Hematopoietic multipotent progenitor cell (in vitro differentiated cells): ENCODE measurements at regions not wholly inside any gene's neighbourhood (a gene's known extent, or its start where the extent isn't known, plus 50 kb on each side); places are given as distances from the start of the nearest gene placed in this dataset.
"Not testable (repeated sequence)": the region's sequence is repeated elsewhere in the genome, so short reads cannot be mapped to it uniquely, and the experiment has no call there.

ENCODE experiments used
- DNase-seq, 3 donors: peaks; one replicate each; pipeline ENCODE4 v3.0.0-alpha.2; 2011 to 2015; ENCODE audit warnings: low read depth in 2 of 3, low spot score in 2 of 3

GRCh38 chr3:190193210-190193609, 72.5 kb upstream of the P3H2 start:
- no peak for DNase-seq

GRCh38 chr3:190192739-190193138, 72.0 kb upstream of the P3H2 start:
- DNase-seq: no peak

- DNase-seq: no peak
These were observed 71.4 kb upstream of the P3H2 start for GRCh38 chr3:190192087-190192486.

- no peak for DNase-seq
These were observed 67.5 kb upstream of the P3H2 start for GRCh38 chr3:190188197-190188596.

GRCh38 chr3:190183121-190183520, 62.4 kb upstream of the P3H2 start:
- DNase-seq: no peak

GRCh38 chr3:190182418-190183043, 61.8 kb upstream of the P3H2 start:
- DNase-seq: no peak

GRCh38 chr3:190180268-190180667, 59.6 kb upstream of the P3H2 start:
- no peak for DNase-seq

- no peak for DNase-seq
These were observed 58.1 kb upstream of the P3H2 start for GRCh38 chr3:190178779-190179178.

- not testable (repeated sequence) for DNase-seq
These were observed 56.3 kb upstream of the P3H2 start for GRCh38 chr3:190176933-190177525.

GRCh38 chr3:190176106-190176505, 55.4 kb upstream of the P3H2 start:
- DNase-seq: peak in 2 of 3 donors; percentile 37 to 86

- no peak for DNase-seq
These were observed 54.8 kb upstream of the P3H2 start for GRCh38 chr3:190175490-190175889.

GRCh38 chr3:190174471-190174870, 53.8 kb upstream of the P3H2 start:
- DNase-seq: no peak

GRCh38 chr3:190173426-190173825, 52.7 kb upstream of the P3H2 start:
- no peak for DNase-seq

- DNase-seq: no peak
These were observed 52.1 kb upstream of the P3H2 start for GRCh38 chr3:190172751-190173150.
